Upper lobe of left lung (tissue), 4 donors: ENCODE measurements at regions not wholly inside any gene's neighbourhood (a gene's known extent, or its start where the extent isn't known, plus 50 kb on each side); places are given as distances from the start of the nearest gene placed in this dataset.

ENCODE experiments used
- CTCF ChIP-seq, 6 experiments: fragments of 450-650 bp in 4 of 6; fragments of 200-600 bp in 2 of 6; sonication (generic) in 2 of 6; IDR thresholded peaks; one replicate each; pipeline ENCODE4 v1.5.1; 2016 to 2019; ENCODE audit warnings: antibody characterized with exemption in 6 of 6
- POLR2AphosphoS5 ChIP-seq, 2 donors: sonication (generic); formaldehyde crosslinking; IDR thresholded peaks; one replicate each; pipeline ENCODE4 v1.5.1; 2017; ENCODE audit warnings: antibody characterized with exemption in 2 of 2

GRCh38 chrY:12393190-12393589 is 307.8 kb upstream of the USP9Y start:
- TF ChIP-seq CTCF (IDR thresholded peaks at IDR 0.05), result no peak
- no peak for TF ChIP-seq POLR2AphosphoS5 (IDR thresholded peaks at IDR 0.05)
